GM12892 (cell line): ENCODE measurements at regions not wholly inside any gene's neighbourhood (a gene's known extent, or its start where the extent isn't known, plus 50 kb on each side); places are given as distances from the start of the nearest gene placed in this dataset.

ENCODE experiments used
- POLR2A ChIP-seq: IDR thresholded peaks from 2 replicates; pipeline ENCODE4 v1.6.1; 2011; ENCODE audit warnings: low read depth, low read length, control low read depth
- POLR2AphosphoS5 ChIP-seq: IDR thresholded peaks from 2 replicates; pipeline ENCODE4 v1.6.1; 2011; ENCODE audit warnings: low read depth, low read length, control low read depth

DNA sequence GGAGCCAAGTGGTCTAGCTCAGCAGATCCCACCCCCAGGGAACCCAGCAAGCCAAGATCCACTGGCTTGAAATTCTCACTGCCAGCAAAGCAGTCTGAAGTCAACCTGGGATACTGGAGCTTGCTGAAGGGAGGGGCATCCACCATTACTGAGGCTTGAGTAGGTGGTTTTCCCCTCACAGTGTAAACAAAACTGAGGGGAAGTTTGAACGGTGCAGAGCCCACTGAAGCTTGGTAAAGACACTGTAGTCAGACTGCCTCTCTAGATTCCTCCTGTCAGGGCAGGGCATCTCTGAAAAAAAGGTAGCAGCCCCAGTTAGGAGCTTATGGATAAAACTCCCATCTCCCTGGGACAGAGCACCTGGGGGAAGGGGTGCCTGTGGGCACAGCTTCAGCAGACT lies 819.5 kb upstream of the EPHA7 start:
- TF ChIP-seq POLR2A (no peak), POLR2AphosphoS5 (no peak)
